GM12878 (cell line): ENCODE measurements at regions not wholly inside any gene's neighbourhood (a gene's known extent, or its start where the extent isn't known, plus 50 kb on each side); places are given as distances from the start of the nearest gene placed in this dataset.

ENCODE experiments used
- ATAC-seq: fragments of 200-7000 bp; cut with Tn5 transposase; 3 replicates; pipeline ENCODE4 v1.9.1; 2020; ENCODE audit warnings: mild to moderate bottlenecking, moderate library complexity
- BruUV-seq: library from RNA; stranded (reverse); fragments of 400-500 nt; replicated peaks from 2 replicates; lab custom pipeline; 2021; lab: Mats Ljungman, UMichigan
- CTCF ChIA-PET: fragments of 300-600 bp; sonication (Branson Sonifier 250); formaldehyde crosslinking; extraction: SDS; loops from one replicate; lab custom pipeline; 2021; ENCODE audit warnings: inconsistent platforms; lab: Yijun Ruan, JAX
- POLR2A ChIA-PET: fragments of 350-600 bp; formaldehyde crosslinking; extraction: SDS; loops from one replicate; lab custom pipeline; 2021; ENCODE audit warnings: inconsistent platforms; lab: Charles Lee
- RAD21 ChIA-PET: fragments of 300-600 bp; sonication (Branson Sonifier 250); formaldehyde crosslinking; loops from one replicate; lab custom pipeline; 2023; ENCODE audit warnings: antibody characterized with exemption; ENCODE audit not compliant: unreplicated experiment; lab: Charles Lee
- SMC1A ChIA-PET: fragments of 300-600 bp; sonication (Branson Sonifier 250); formaldehyde crosslinking; loops from one replicate; lab custom pipeline; 2023; ENCODE audit not compliant: unreplicated experiment, uncharacterized antibody; lab: Charles Lee
- DNase-seq: peaks from one replicate; pipeline ENCODE4 v3.0.0-alpha.2; 2011; ENCODE audit warnings: low read depth, low spot score
- FAIRE-seq: peaks from 3 replicates; lab custom pipeline; 2011; peaks lifted over from hg19 to GRCh38; lab: Jason Lieb, UNC
- H2AFZ ChIP-seq: 2 replicates; pipeline ENCODE4 v1.6.0; 2011; ENCODE audit warnings: low read depth, low read length, control low read depth; ENCODE audit not compliant: control insufficient read depth
- H3K27ac ChIP-seq: 2 replicates; pipeline ENCODE4 v1.5.1; 2011; ENCODE audit warnings: control low read depth; ENCODE audit not compliant: control insufficient read depth, insufficient read depth
- H3K27me3 ChIP-seq, 2 experiments: replicated peaks in 1 of 2; 2 replicates each; pipeline versions ENCODE4 v1.6.0 to v1.6.1; 2011; ENCODE audit warnings: low read length in 1 of 2; ENCODE audit not compliant: control insufficient read depth in 2 of 2, insufficient read depth in 2 of 2
- H3K36me3 ChIP-seq, 2 experiments: 2 replicates each; pipeline ENCODE4 v1.5.1; 2011; ENCODE audit warnings: low read length in 1 of 2; ENCODE audit not compliant: control insufficient read depth in 2 of 2, insufficient read depth in 2 of 2
- H3K4me1 ChIP-seq: 2 replicates; pipeline ENCODE4 v1.6.1; 2011; ENCODE audit warnings: mild to moderate bottlenecking, low read length, moderate library complexity, mixed read lengths; ENCODE audit not compliant: control insufficient read depth, insufficient read depth
- H3K4me2 ChIP-seq: 2 replicates; pipeline ENCODE4 v1.6.0; 2011; ENCODE audit warnings: control low read depth; ENCODE audit not compliant: control insufficient read depth, insufficient read depth
- H3K4me3 ChIP-seq: fragments of 200-600 bp; sonication (generic); 2 replicates; pipeline ENCODE4 v1.5.1; 2016
- H3K79me2 ChIP-seq: 2 replicates; pipeline ENCODE4 v1.6.0; 2011; ENCODE audit warnings: low read length; ENCODE audit not compliant: control insufficient read depth, insufficient read depth
- H3K9ac ChIP-seq: 2 replicates; pipeline ENCODE4 v1.8.0; 2011; ENCODE audit warnings: low read length, control low read depth, mixed read lengths; ENCODE audit not compliant: control insufficient read depth, insufficient read depth
- H3K9me3 ChIP-seq: replicated peaks from 3 replicates; pipeline ENCODE4 v1.5.1; 2011; ENCODE audit warnings: mild to moderate bottlenecking, low read length; ENCODE audit not compliant: control insufficient read depth, insufficient read depth
- H4K20me1 ChIP-seq: 2 replicates; pipeline ENCODE4 v1.6.0; 2011; ENCODE audit not compliant: control insufficient read depth, insufficient read depth
- BCL11A ChIP-seq: IDR thresholded peaks from 2 replicates; pipeline ENCODE4 v1.6.1; 2011; ENCODE audit warnings: low read depth, low read length
- EZH2 ChIP-seq: IDR thresholded peaks from 2 replicates; pipeline ENCODE4 v1.6.1; 2012; ENCODE audit warnings: low read depth, mild to moderate bottlenecking, control low read depth, inconsistent platforms, low read length, borderline replicate concordance; ENCODE audit not compliant: control insufficient read depth
- MTA2 ChIP-seq: fragments of 450-650 bp; IDR thresholded peaks from 2 replicates; pipeline ENCODE4 v1.6.1; 2016; ENCODE audit warnings: low read depth, mild to moderate bottlenecking, moderate library complexity
- MXI1 ChIP-seq: fragments of 150-350 bp; IDR thresholded peaks from 2 replicates; pipeline ENCODE4 v1.6.1; 2011; ENCODE audit warnings: low read depth, mild to moderate bottlenecking, inconsistent platforms, low read length, improper control_type of control experiment
- NBN ChIP-seq: fragments of 450-650 bp; IDR thresholded peaks from 2 replicates; pipeline ENCODE4 v1.6.1; 2016
- RAD21 ChIP-seq: IDR thresholded peaks from 2 replicates; pipeline ENCODE4 v1.6.1; 2011; ENCODE audit warnings: mild to moderate bottlenecking, low read depth, low read length, moderate library complexity; ENCODE audit not compliant: insufficient read depth
- RCOR1 ChIP-seq: conservative IDR thresholded peaks from 2 replicates; pipeline ENCODE4 v1.6.1; 2012; ENCODE audit warnings: low read depth, low read length, improper control_type of control experiment
- RELA ChIP-seq: fragments of 450-650 bp; IDR thresholded peaks from 2 replicates; pipeline ENCODE4 v1.8.0; 2014; ENCODE audit warnings: borderline replicate concordance; ENCODE audit not compliant: partially characterized antibody
- SMC3 ChIP-seq: IDR thresholded peaks from 2 replicates; pipeline ENCODE4 v1.6.1; 2011; ENCODE audit warnings: low read length, improper control_type of control experiment, borderline replicate concordance
- SP1 ChIP-seq: IDR thresholded peaks from one replicate; pipeline ENCODE4 v1.6.1; 2011; ENCODE audit warnings: low read depth, low read length
- TCF7 ChIP-seq: IDR thresholded peaks from 2 replicates; pipeline ENCODE4 v1.6.1; 2014; ENCODE audit warnings: antibody characterized with exemption, borderline replicate concordance
- WGBS: methylation state at CpG from one replicate; pipeline ENCODE4 v1.1.6; 2016; ENCODE audit warnings: low lambda C conversion rate; ENCODE audit not compliant: insufficient replicate concordance, insufficient coverage; ENCODE audit errors: missing lambda C conversion rate; 5-methylcytosine and 5-hydroxymethylcytosine counted together
- in situ Hi-C: fragments of 300-500 bp; cut with MboI; formaldehyde crosslinking; loops from 9 replicates; pipeline ENCODE4 v1.14.3; 2018; ENCODE audit warnings: mixed read lengths
- intact Hi-C: fragments of 100-400 bp; cut with micrococcal nuclease; formaldehyde crosslinking; loops from one replicate; pipeline ENCODE4 v1.14.2; 2022; ENCODE audit not compliant: unreplicated experiment
- TF ChIP-seq, protein P1 (sequence below): IDR thresholded peaks from 2 replicates; pipeline ENCODE4 v1.6.1; 2011; ENCODE audit warnings: borderline replicate concordance, low read depth, mild to moderate bottlenecking, moderate library complexity, low read length; ENCODE audit not compliant: insufficient read depth, poor library complexity, severe bottlenecking
- TF ChIP-seq, protein P2 (sequence below): fragments of 450-650 bp; IDR thresholded peaks from 2 replicates; pipeline ENCODE4 v1.6.1; 2017; ENCODE audit warnings: mild to moderate bottlenecking, moderate library complexity
- TF ChIP-seq, protein P3 (sequence below): fragments of 450-650 bp; formaldehyde crosslinking; IDR thresholded peaks from 2 replicates; pipeline ENCODE4 v1.4.0; 2022; ENCODE audit warnings: mild to moderate bottlenecking, moderate library complexity

DNA sequence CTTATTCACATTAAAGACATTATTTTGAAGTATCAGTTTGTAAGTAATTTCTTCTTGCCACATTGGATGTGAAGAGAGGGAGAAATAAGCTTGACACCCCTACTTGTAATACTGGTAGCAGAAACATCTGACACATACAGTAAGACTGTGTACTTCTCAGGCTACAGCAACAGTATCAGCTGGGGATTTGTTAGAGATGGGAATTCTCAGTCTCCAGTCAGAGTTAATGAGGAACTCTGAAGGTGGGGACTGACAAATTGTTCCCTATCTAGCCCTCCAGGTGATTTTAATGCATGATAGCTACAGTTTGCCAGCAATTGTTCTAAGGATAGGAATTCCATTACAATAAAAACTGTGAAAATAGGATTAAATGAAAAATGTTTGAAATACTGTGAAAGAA, 524.8 kb downstream of the PRR16 start (continued):
- TF ChIP-seq, protein P1, sequence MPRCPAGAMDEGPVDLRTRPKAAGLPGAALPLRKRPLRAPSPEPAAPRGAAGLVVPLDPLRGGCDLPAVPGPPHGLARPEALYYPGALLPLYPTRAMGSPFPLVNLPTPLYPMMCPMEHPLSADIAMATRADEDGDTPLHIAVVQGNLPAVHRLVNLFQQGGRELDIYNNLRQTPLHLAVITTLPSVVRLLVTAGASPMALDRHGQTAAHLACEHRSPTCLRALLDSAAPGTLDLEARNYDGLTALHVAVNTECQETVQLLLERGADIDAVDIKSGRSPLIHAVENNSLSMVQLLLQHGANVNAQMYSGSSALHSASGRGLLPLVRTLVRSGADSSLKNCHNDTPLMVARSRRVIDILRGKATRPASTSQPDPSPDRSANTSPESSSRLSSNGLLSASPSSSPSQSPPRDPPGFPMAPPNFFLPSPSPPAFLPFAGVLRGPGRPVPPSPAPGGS, result no peak
- TF ChIP-seq, protein P2, sequence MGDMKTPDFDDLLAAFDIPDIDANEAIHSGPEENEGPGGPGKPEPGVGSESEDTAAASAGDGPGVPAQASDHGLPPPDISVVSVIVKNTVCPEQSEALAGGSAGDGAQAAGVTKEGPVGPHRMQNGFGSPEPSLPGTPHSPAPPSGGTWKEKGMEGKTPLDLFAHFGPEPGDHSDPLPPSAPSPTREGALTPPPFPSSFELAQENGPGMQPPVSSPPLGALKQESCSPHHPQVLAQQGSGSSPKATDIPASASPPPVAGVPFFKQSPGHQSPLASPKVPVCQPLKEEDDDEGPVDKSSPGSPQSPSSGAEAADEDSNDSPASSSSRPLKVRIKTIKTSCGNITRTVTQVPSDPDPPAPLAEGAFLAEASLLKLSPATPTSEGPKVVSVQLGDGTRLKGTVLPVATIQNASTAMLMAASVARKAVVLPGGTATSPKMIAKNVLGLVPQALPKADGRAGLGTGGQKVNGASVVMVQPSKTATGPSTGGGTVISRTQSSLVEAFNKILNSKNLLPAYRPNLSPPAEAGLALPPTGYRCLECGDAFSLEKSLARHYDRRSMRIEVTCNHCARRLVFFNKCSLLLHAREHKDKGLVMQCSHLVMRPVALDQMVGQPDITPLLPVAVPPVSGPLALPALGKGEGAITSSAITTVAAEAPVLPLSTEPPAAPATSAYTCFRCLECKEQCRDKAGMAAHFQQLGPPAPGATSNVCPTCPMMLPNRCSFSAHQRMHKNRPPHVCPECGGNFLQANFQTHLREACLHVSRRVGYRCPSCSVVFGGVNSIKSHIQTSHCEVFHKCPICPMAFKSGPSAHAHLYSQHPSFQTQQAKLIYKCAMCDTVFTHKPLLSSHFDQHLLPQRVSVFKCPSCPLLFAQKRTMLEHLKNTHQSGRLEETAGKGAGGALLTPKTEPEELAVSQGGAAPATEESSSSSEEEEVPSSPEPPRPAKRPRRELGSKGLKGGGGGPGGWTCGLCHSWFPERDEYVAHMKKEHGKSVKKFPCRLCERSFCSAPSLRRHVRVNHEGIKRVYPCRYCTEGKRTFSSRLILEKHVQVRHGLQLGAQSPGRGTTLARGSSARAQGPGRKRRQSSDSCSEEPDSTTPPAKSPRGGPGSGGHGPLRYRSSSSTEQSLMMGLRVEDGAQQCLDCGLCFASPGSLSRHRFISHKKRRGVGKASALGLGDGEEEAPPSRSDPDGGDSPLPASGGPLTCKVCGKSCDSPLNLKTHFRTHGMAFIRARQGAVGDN, result no peak
- TF ChIP-seq MXI1, result no peak
- no peak for TF ChIP-seq NBN
- no peak for TF ChIP-seq EZH2
- TF ChIP-seq RAD21, result no peak
- no peak for TF ChIP-seq SP1

DNA sequence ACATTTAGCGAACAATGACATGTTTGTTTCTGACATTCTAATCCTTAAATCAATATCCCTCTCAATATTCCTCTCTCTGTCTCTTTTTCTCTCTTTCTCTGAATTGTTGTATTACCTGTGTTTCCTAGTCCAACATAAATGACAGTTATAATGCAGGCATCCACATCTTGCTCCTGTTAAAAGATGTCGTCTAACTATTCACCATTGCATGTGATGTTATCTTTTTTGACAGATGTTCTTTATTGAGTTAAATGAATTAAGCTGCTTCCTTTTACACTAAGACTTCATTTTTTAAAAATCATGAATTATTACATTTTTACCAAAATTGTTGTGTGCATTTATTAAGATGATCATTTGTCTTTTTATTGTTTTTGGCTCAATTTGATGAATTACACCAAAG, 527.5 kb downstream of the PRR16 start:
- 13% methylated on average over 2 of the region's 2 CpGs for WGBS
- no peaks in the 10 kb centered on the region for H4K20me1 ChIP-seq
- SMC1A ChIA-PET, result interaction anchor here (0.6 kb wide), 1 partner anchor 300 kb away, joined by 3 read pairs; no protein-coding TSS in a partner anchor
- no peaks in the 10 kb centered on the region for H3K9me3 ChIP-seq
- BruUV-seq, result no TSS peak
- no peak for ATAC-seq
- H3K4me1 ChIP-seq, result no peaks in the 10 kb centered on the region
- no peak for DNase-seq
- POLR2A ChIA-PET, result no interaction called here
- CTCF ChIA-PET, result no interaction called here
- H3K4me2 ChIP-seq, result no peak overlapping the region
- H3K36me3 ChIP-seq, result no peaks in the 10 kb centered on the region
- in situ Hi-C loops (no loop called here), intact Hi-C loops (no loop called here)
- TF ChIP-seq, protein P3, sequence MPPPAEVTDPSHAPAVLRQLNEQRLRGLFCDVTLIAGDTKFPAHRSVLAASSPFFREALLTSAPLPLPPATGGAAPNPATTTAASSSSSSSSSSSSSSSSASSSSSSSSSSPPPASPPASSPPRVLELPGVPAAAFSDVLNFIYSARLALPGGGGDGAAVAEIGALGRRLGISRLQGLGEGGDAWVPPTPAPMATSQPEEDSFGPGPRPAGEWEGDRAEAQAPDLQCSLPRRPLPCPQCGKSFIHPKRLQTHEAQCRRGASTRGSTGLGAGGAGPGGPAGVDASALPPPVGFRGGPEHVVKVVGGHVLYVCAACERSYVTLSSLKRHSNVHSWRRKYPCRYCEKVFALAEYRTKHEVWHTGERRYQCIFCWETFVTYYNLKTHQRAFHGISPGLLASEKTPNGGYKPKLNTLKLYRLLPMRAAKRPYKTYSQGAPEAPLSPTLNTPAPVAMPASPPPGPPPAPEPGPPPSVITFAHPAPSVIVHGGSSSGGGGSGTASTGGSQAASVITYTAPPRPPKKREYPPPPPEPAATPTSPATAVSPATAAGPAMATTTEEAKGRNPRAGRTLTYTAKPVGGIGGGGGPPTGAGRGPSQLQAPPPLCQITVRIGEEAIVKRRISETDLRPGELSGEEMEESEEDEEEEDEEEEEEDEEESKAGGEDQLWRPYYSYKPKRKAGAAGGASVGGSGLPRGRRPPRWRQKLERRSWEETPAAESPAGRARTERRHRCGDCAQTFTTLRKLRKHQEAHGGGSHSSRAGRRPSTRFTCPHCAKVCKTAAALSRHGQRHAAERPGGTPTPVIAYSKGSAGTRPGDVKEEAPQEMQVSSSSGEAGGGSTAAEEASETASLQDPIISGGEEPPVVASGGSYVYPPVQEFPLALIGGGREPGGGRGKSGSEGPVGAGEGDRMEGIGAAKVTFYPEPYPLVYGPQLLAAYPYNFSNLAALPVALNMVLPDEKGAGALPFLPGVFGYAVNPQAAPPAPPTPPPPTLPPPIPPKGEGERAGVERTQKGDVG (CRISPR knock-in tag), result no peak
- TF ChIP-seq TCF7, result no peak
- TF ChIP-seq BCL11A, result no peak
- no peak for TF ChIP-seq RELA
- TF ChIP-seq RCOR1, result no peak
- no peak for TF ChIP-seq MTA2
- no peak for TF ChIP-seq SMC3
- FAIRE-seq, result no peak
- H3K79me2 ChIP-seq, result no peaks in the 10 kb centered on the region
- no peaks in the 10 kb centered on the region for H3K27me3 ChIP-seq
- RAD21 ChIA-PET, result no interaction called here
- H3K27ac ChIP-seq, result no peak overlapping the region
- H3K9ac ChIP-seq, result no peak overlapping the region
- no peak overlapping the region for H2AFZ ChIP-seq
- no peak overlapping the region for H3K4me3 ChIP-seq
